ENCODE measurements at regions not wholly inside any gene's neighbourhood (a gene's known extent, or its start where the extent isn't known, plus 50 kb on each side); places are given as distances from the start of the nearest gene placed in this dataset.

DNA sequence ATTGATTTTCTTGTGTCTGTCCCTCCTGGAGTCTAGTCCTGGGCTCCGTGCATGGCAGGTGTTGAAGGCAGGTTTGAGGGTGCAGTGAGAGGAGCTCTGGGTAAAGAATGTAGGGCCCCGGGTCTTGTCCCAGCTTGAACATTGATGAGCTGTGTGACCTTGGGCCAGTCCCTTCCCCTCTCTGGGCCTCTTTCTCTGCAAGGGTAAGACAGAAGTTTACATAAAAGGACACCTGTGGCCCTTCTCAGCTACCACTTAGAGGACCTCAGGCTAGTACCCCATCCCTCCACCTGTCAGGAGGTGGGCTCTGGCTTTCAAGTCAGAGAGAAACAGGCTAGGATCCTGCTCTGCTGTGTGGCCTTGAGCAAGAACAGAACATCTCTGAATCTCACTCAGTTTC lies 55.3 kb upstream of the CTNNBL1 start:
- no peak for TF ChIP-seq POLR2A (IDR thresholded peaks at IDR 0.05)
- TF ChIP-seq, protein P1, sequence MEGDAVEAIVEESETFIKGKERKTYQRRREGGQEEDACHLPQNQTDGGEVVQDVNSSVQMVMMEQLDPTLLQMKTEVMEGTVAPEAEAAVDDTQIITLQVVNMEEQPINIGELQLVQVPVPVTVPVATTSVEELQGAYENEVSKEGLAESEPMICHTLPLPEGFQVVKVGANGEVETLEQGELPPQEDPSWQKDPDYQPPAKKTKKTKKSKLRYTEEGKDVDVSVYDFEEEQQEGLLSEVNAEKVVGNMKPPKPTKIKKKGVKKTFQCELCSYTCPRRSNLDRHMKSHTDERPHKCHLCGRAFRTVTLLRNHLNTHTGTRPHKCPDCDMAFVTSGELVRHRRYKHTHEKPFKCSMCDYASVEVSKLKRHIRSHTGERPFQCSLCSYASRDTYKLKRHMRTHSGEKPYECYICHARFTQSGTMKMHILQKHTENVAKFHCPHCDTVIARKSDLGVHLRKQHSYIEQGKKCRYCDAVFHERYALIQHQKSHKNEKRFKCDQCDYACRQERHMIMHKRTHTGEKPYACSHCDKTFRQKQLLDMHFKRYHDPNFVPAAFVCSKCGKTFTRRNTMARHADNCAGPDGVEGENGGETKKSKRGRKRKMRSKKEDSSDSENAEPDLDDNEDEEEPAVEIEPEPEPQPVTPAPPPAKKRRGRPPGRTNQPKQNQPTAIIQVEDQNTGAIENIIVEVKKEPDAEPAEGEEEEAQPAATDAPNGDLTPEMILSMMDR (IDR thresholded peaks at IDR 0.05) = no peak
